SK-MEL-5 (cell line): ENCODE measurements at regions not wholly inside any gene's neighbourhood (a gene's known extent, or its start where the extent isn't known, plus 50 kb on each side); places are given as distances from the start of the nearest gene placed in this dataset.
A peak's percentile ranks its signal among the peaks of the same experiment; 100 is the strongest.

Experiments
- DNase-seq: peaks from one replicate; pipeline ENCODE4 v3.0.0-alpha.2; 2016; ENCODE audit warnings: low read depth, low spot score
- in situ Hi-C: cut with HindIII; loops from 2 replicates; pipeline ENCODE4 v1.10.0; 2016; ENCODE audit warnings: low sequenced_read_pairs, high pct_unique_total_duplicates, low pct_unique_long_range_greater_than_20kb

- in situ Hi-C loops: no loop called here
- DNase-seq: no peak
Measured at GRCh38 chr6:21395121-21395520, 198.4 kb upstream of the SOX4 start.

- DNase-seq: no peak
- in situ Hi-C loops: no loop called here
Measured at GRCh38 chr6:21396313-21396712, 197.2 kb upstream of the SOX4 start.

DNA sequence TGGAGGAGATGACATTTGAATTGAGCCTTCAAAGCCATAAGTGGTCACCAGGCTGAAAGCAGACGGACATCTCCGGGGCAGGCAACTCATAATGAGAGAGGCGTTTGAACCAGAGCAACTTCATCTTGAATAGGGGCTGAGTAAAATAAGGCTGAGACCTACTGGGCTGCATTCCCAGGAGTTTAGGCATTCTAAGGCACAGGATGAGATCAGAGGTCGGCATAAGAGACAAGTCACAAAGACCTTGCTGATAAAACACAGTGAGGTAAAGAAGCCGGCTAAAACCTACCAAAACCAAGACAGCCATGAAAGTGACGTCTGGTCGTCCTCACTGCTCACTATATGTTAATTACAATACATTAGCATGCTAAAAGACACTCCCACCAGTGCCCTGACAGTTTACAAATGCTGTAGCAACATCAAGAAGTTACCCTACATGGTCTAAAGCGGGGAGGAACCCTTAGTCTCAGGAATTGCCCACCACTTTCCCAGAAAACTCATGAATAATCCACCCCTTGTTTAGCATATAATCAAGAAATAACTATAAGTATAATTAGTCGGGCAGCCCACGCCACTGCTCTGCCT is 194.7 kb upstream of the SOX4 start:
- in situ Hi-C loops: no loop called here
- DNase-seq: no peak

DNA sequence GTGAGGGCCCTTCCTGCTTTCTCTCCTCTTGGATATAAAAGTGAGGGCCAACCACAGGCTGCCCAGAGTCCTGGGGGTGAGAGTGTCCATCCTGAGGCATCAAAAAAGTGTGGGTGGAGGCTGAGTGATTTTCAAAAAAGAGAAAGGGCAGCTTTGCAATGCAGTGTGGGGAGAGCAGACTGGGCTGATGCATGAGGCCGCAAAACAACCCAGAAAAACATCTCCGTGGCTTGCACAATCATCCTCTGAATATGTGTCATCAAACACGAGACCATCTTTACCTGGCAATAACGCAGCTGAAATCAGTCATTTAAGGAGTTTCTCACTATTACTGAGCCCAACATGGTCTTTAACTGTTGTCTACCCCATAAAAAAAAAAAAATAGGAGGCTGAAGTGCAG is 191.2 kb upstream of the SOX4 start:
- in situ Hi-C loops: no loop called here
- DNase-seq: no peak

DNA sequence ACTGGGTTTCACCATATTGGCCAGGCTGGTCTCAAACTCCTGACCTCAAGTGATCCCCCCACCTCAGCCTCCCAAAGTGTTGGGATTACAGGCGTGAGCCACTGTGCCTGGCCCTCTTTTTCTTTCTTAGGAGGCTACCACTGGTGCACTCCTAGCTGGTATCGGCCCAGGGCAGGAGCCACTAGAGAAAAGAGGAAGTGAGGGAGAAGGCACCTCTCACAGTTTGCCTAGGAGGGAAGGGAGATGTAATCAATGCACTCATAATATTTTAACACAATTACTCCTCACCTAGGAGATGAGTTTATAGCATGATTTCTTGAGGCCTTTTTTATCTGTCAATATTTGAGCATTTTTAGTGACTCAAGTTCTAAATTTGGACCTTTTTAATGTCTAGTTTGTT is 189.0 kb upstream of the SOX4 start:
- DNase-seq: no peak
- in situ Hi-C loops: no loop called here

- in situ Hi-C loops: no loop called here
- DNase-seq: no peak
Measured at GRCh38 chr6:21406316-21406715, 187.2 kb upstream of the SOX4 start.

- in situ Hi-C loops: no loop called here
Measured at GRCh38 chr6:21409231-21409630, 184.3 kb upstream of the SOX4 start.

GRCh38 chr6:21413428-21413827 is 180.1 kb upstream of the SOX4 start:
- DNase-seq: no peak
- in situ Hi-C loops: no loop called here

More at GRCh38 chr6:21409231-21409630, 184.3 kb upstream of the SOX4 start:
- no peak for DNase-seq

DNA sequence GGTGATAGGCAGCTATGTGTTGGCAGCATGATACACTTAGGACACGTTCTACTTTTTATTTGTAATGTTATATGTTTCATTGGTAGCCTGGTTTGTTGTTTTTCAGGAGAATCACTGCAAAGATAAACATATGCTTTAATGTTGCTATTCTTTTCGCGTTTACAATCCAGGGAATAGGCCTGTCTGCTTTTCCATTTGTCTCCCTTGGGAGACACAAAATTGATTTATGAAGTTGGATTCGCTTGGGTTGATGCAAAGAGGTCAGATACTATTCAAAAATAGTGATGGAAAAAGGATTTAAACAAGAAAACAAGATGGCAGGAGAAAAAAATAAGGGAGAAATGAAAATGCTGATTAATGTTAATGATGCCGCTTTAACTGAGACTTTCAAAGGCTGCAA is 179.5 kb upstream of the SOX4 start:
- no peak for DNase-seq
- in situ Hi-C loops: no loop called here

DNA sequence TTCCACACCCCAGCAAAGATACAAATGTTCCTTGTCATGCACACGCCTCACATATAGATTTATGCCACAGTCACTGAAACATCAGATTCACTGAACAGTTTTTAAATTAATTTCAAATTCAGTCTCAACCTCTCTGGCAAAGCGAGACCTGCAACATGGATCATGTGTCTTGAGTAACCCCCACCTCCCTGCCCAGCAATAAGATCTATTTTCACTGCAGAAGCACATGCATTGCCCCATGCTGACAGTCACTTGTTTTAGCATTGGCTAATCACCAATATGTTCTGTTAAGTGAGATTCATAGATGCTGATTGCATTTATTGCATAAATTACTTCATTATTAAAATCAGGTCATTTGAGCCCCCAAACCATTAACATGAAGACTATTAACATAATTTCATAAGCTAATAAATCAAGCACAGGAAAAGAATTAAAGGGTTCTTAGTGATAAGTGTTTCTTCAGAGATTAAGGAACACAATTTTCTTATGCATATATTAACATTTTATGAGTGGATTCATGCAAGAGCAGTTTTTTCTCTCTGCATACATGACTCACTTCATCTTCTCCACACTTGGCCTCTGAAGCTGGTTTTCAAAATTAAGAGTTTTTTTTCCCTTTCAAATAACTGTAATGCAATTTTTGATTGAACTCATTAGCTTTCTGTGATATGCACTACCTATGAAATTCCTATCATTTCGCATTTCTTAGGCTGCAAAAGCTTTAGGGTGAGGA is 173.2 kb upstream of the SOX4 start:
- DNase-seq: no peak
- in situ Hi-C loops: no loop called here

DNA sequence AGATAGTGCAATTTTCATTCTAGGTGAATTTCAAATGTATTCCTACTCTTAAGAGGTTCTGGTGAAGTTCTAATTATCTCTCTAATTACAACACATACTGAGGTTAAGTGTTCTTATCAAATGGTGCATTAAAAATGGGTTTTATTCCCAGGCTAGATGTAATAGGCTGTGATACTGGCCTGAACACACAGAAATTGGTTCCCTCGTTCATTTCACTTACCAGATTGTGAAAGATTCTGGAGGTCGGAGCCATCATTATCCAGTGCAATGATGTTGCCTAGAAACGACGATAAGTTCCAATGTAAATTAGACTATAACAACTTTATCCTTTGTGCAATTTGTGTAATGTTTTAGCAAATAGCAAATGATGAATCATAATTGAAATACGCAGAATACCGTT is 172.6 kb upstream of the SOX4 start:
- in situ Hi-C loops: no loop called here
- DNase-seq: no peak

DNA sequence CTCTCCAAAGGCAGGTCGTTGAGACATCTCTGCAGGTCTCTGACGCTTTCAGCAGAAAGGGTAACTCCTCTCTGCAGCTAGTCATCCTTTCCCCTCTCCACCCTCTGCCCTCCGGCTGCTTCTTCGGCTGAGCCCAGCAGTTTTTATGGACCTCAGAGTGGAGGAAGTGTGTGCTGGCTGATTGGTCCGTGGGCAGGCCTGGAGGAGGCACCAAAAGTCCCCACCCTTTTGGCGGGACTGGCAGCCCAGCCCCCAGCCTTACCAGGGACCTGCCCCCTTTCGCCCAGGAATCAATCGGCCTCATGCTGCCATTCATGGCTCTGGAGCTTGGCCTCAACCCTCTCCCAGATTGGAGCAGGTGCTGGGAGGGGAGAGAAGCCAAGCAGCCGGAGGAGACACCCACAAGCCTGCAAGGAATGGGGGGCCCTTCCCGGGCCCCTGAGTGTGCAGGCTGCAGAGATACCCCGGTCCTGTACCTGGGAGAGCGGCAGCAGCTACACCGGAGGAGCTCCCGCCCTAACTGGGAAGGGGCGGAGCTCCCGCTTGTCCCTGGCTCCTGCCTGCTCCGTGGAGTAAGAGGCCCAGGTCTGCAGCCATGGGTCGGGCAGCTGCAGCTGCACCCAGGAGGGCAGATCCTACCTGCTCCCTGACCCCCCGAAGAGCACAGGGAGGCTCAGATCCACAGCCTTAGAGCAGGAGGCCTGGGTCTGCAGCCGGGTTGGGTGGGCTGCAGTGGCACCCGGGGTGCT is 170.3 kb upstream of the SOX4 start:
- DNase-seq: no peak
- in situ Hi-C loops: no loop called here

DNA sequence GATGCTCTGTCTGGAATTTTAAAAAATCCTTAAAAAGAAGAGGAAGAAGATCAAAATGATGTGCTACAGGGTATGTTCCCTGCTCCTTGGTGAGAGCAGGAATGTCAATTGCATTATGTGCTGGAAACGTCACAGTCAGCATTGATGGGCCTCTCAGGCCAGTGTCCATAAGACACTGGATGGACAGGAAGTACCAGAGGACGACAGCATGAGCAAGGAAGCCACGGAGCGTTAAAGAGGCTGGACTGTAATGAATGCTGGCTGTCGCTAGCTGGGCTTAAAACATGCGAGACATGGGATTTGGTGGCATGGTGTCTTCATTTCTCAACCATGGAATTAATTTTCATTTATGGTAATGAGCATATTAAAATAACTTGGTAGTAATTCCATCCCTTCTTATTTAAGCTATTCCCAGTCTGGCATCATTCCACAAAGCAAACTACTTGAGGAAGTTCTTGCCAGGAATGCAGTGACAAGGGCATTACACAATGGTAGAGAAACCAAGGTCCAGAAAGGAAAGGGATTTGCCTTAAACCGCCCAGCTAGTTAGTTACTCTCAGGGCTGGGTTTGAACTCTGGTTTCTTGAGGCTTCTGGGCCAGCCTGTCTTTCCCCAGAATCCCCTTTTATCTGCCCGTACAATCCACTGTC is 166.6 kb upstream of the SOX4 start:
- in situ Hi-C loops: no loop called here
- no peak for DNase-seq

DNA sequence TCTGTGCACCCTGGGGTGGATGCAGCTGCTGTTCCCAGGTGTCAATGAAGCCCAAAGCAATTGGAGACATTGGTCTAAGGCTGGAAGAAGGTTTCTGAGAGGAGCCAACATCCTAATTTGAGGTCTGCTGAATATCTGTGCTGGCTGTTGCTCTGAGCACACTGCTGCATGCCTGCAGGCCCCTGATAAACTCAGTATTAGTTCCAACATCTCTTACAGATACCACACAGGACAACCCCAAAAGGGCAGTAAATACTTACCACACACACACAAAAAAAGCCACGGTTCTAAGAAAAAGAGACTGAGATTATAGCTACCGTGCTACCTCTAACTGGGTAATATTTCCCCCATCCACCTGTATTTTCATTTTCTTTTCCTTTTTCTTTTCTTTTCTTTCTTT is 164.3 kb upstream of the SOX4 start:
- in situ Hi-C loops: no loop called here
- no peak for DNase-seq

- DNase-seq: no peak
- in situ Hi-C loops: no loop called here
Measured at GRCh38 chr6:21431526-21431925, 162.0 kb upstream of the SOX4 start.

- no peak for DNase-seq
- in situ Hi-C loops: no loop called here
Measured at GRCh38 chr6:21436625-21437024, 156.9 kb upstream of the SOX4 start.

GRCh38 chr6:21437581-21437980 is 156.0 kb upstream of the SOX4 start:
- peak; percentile 20 for DNase-seq
- in situ Hi-C loops: no loop called here

DNA sequence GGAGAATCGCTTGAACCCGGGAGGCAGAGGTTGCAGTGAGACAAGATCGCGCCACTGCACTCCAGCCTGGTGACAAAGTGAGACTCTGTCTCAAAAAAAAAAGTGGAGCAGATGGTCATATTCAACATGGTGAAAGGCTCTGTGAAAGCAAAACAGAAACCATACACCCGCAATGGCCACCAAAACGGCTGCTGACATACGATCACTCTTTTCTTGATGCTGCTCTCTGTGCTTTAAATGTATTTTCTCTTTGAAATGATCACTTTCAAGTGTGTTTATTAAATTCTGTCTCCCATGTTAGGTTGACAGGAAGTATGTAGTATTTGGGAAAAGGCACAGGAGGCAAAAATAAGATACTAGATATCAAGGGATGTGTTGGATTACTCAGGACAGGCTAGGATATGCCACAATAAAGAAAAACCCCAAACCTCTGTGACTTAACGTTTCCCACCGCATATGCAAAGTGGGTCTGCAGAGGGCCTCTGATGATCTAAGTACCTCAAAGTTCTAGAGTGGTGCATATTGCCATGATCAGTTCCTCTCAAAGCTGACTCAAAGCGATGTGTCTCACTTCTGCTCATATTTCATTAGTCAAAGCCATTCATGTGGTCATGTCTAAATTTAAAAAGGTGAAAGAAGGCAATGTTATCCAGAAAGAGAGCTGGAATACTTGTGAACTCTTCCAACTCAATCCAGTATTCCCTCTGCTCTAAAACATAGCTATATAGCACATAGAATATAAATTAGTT is 155.1 kb upstream of the SOX4 start:
- DNase-seq: no peak
- in situ Hi-C loops: no loop called here
